IMR-90 (cell line): ENCODE measurements at regions not wholly inside any gene's neighbourhood (a gene's known extent, or its start where the extent isn't known, plus 50 kb on each side); places are given as distances from the start of the nearest gene placed in this dataset.

ENCODE experiments used
- ATAC-seq: fragments of 200-7000 bp; cut with Tn5 transposase; 2 replicates; pipeline ENCODE4 v1.9.1; 2020; ENCODE audit warnings: low read depth, mild to moderate bottlenecking, moderate library complexity
- BruUV-seq: library from RNA; stranded (reverse); fragments of 400-500 nt; replicated peaks from 2 replicates; lab custom pipeline; 2021; lab: Mats Ljungman, UMichigan
- CTCF ChIA-PET: fragments of 300-600 bp; formaldehyde crosslinking; extraction: SDS; loops from one replicate; lab custom pipeline; 2021; ENCODE audit warnings: antibody characterized with exemption; lab: Yijun Ruan, JAX
- POLR2A ChIA-PET: fragments of 300-600 bp; sonication (Branson Sonifier 250); formaldehyde crosslinking; loops from one replicate; lab custom pipeline; 2022; ENCODE audit warnings: antibody characterized with exemption; ENCODE audit not compliant: unreplicated experiment; lab: Charles Lee
- DNase-seq: peaks from one replicate; pipeline ENCODE4 v3.0.0; 2013
- H2AFZ ChIP-seq: replicated peaks from 2 replicates; pipeline ENCODE3; 2013; ENCODE audit warnings: low read length, mild to moderate bottlenecking; ENCODE audit not compliant: poor library complexity
- H2AK5ac ChIP-seq: 2 replicates; pipeline ENCODE4 v1.6.1; 2013; ENCODE audit warnings: low read depth, low read length, inconsistent platforms
- H2AK9ac ChIP-seq: replicated peaks from 2 replicates; pipeline ENCODE3; 2013; ENCODE audit warnings: mild to moderate bottlenecking, low read depth, low read length, moderate library complexity; ENCODE audit not compliant: poor library complexity
- H2BK120ac ChIP-seq: 2 replicates; pipeline ENCODE4 v1.6.1; 2013; ENCODE audit warnings: low read depth, low read length, inconsistent platforms
- H2BK15ac ChIP-seq: 3 replicates; pipeline ENCODE4 v1.6.1; 2013; ENCODE audit warnings: low read depth, low read length, inconsistent platforms
- H2BK20ac ChIP-seq: 2 replicates; pipeline ENCODE4 v1.6.1; 2013; ENCODE audit warnings: low read depth, mild to moderate bottlenecking, inconsistent platforms, low read length, moderate library complexity
- H2BK5ac ChIP-seq: 2 replicates; pipeline ENCODE4 v1.6.1; 2013; ENCODE audit warnings: mild to moderate bottlenecking, low read depth, low read length, inconsistent platforms; ENCODE audit not compliant: poor library complexity, severe bottlenecking
- H3K14ac ChIP-seq: replicated peaks from 2 replicates; pipeline ENCODE4 v1.6.1; 2013; ENCODE audit warnings: low read depth, low read length, inconsistent platforms
- H3K18ac ChIP-seq: 2 replicates; pipeline ENCODE4 v1.6.1; 2013; ENCODE audit warnings: low read depth, low read length, control low read depth
- H3K23ac ChIP-seq: 2 replicates; pipeline ENCODE4 v1.6.1; 2013; ENCODE audit warnings: low read depth, low read length, inconsistent platforms
- H3K27ac ChIP-seq: 2 replicates; pipeline ENCODE4 v1.5.1; 2013; ENCODE audit warnings: mild to moderate bottlenecking, control low read depth, low read length; ENCODE audit not compliant: insufficient read depth
- H3K27me3 ChIP-seq: 2 replicates; pipeline ENCODE4 v1.6.1; 2013; ENCODE audit warnings: low read length; ENCODE audit not compliant: control insufficient read depth, insufficient read depth
- H3K36me3 ChIP-seq: 2 replicates; pipeline ENCODE4 v1.6.1; 2013; ENCODE audit warnings: low read length, mixed read lengths; ENCODE audit not compliant: control insufficient read depth, insufficient read depth
- H3K4ac ChIP-seq: 2 replicates; pipeline ENCODE4 v1.6.1; 2013; ENCODE audit warnings: low read depth, low read length, inconsistent platforms
- H3K4me1 ChIP-seq: 2 replicates; pipeline ENCODE4 v1.6.1; 2013; ENCODE audit warnings: low read length, mixed read lengths; ENCODE audit not compliant: control insufficient read depth, insufficient read depth
- H3K4me2 ChIP-seq: 2 replicates; pipeline ENCODE4 v1.6.1; 2013; ENCODE audit warnings: low read depth, mild to moderate bottlenecking, control low read depth, low read length, moderate library complexity
- H3K4me3 ChIP-seq: 2 replicates; pipeline ENCODE4 v1.5.1; 2013; ENCODE audit warnings: low read depth, mild to moderate bottlenecking, control low read depth, low read length, moderate library complexity; ENCODE audit not compliant: insufficient read depth
- H3K56ac ChIP-seq: 2 replicates; pipeline ENCODE4 v1.6.1; 2013; ENCODE audit warnings: low read length, inconsistent platforms; ENCODE audit not compliant: insufficient read depth; ENCODE audit errors: extremely low read depth
- H3K79me1 ChIP-seq, 2 experiments: 2 replicates each; pipeline ENCODE4 v1.6.1; 2013; ENCODE audit warnings: low read length in 2 of 2, inconsistent platforms in 1 of 2, low read depth in 1 of 2
- H3K9ac ChIP-seq: 2 replicates; pipeline ENCODE4 v1.6.1; 2013; ENCODE audit warnings: low read depth, low read length, control low read depth
- H3K9me1 ChIP-seq: 2 replicates; pipeline ENCODE4 v1.6.1; 2013; ENCODE audit warnings: low read length, inconsistent platforms; ENCODE audit not compliant: insufficient read depth
- H3K9me3 ChIP-seq: 2 replicates; pipeline ENCODE4 v1.6.1; 2013; ENCODE audit warnings: low read length; ENCODE audit not compliant: control insufficient read depth, insufficient read depth
- H4K20me1 ChIP-seq: 2 replicates; pipeline ENCODE4 v1.6.1; 2013; ENCODE audit warnings: low read length, inconsistent platforms; ENCODE audit not compliant: insufficient read depth
- H4K5ac ChIP-seq: 2 replicates; pipeline ENCODE4 v1.6.1; 2013; ENCODE audit warnings: mild to moderate bottlenecking, low read depth, low read length, control low read depth
- H4K8ac ChIP-seq, 2 experiments: 2 replicates each; pipeline ENCODE4 v1.6.1; 2013; ENCODE audit warnings: low read depth in 2 of 2, low read length in 2 of 2, control low read depth in 1 of 2, inconsistent platforms in 1 of 2
- H4K91ac ChIP-seq: 2 replicates; pipeline ENCODE4 v1.6.1; 2013; ENCODE audit warnings: low read depth, low read length, inconsistent platforms; ENCODE audit not compliant: insufficient read depth
- BHLHE40 ChIP-seq: fragments of 150-350 bp; IDR thresholded peaks from 2 replicates; pipeline ENCODE4 v1.6.1; 2016; ENCODE audit warnings: mild to moderate bottlenecking, low read depth, low read length
- CHD1 ChIP-seq: IDR thresholded peaks from 2 replicates; pipeline ENCODE4 v1.6.1; 2012; ENCODE audit warnings: low read depth, low read length, improper control_type of control experiment
- CTCF ChIP-seq: conservative IDR thresholded peaks from 2 replicates; pipeline ENCODE4 v1.5.1; 2012; ENCODE audit warnings: mild to moderate bottlenecking, low read depth, low read length, improper control_type of control experiment
- ELK1 ChIP-seq: fragments of 150-350 bp; IDR thresholded peaks from 2 replicates; pipeline ENCODE4 v1.6.1; 2016; ENCODE audit warnings: low read depth, mild to moderate bottlenecking, low read length, moderate library complexity, borderline replicate concordance
- FOS ChIP-seq: fragments of 150-350 bp; IDR thresholded peaks from 2 replicates; pipeline ENCODE4 v1.6.1; 2016; ENCODE audit warnings: low read depth, low read length
- MAFK ChIP-seq: IDR thresholded peaks from 2 replicates; pipeline ENCODE4 v1.6.1; 2012; ENCODE audit warnings: low read depth, low read length, improper control_type of control experiment
- MXI1 ChIP-seq: IDR thresholded peaks from 2 replicates; pipeline ENCODE4 v1.6.1; 2012; ENCODE audit warnings: low read depth, mild to moderate bottlenecking, low read length, moderate library complexity, borderline replicate concordance
- NFE2L2 ChIP-seq: fragments of 150-350 bp; IDR thresholded peaks from 2 replicates; pipeline ENCODE4 v1.6.1; 2016; ENCODE audit warnings: low read depth, mild to moderate bottlenecking, low read length
- RAD21 ChIP-seq: IDR thresholded peaks from 2 replicates; pipeline ENCODE4 v1.6.1; 2012; ENCODE audit warnings: low read length, improper control_type of control experiment
- RCOR1 ChIP-seq: IDR thresholded peaks from 2 replicates; pipeline ENCODE4 v1.6.1; 2012; ENCODE audit warnings: mild to moderate bottlenecking, low read length, improper control_type of control experiment; ENCODE audit not compliant: insufficient replicate concordance
- SMC3 ChIP-seq: fragments of 150-350 bp; IDR thresholded peaks from 2 replicates; pipeline ENCODE4 v1.6.1; 2016; ENCODE audit warnings: low read depth, mild to moderate bottlenecking, antibody characterized with exemption, low read length, moderate library complexity
- USF2 ChIP-seq: fragments of 150-350 bp; IDR thresholded peaks from 2 replicates; pipeline ENCODE4 v1.6.1; 2017; ENCODE audit warnings: mild to moderate bottlenecking, antibody characterized with exemption, low read length, low read depth
- dilution Hi-C: fragments of 300-500 bp; cut with HindIII; formaldehyde crosslinking; loops from one replicate; pipeline ENCODE4 v1.14.3; 2018; ENCODE audit warnings: low sequenced_read_pairs; ENCODE audit not compliant: unreplicated experiment
- in situ Hi-C: fragments of 300-500 bp; cut with MboI; formaldehyde crosslinking; loops from 3 replicates; pipeline ENCODE4 v1.14.3; 2019; ENCODE audit warnings: low sequenced_read_pairs, inconsistent platforms, mixed read lengths
- intact Hi-C: fragments of 100-400 bp; cut with micrococcal nuclease; formaldehyde crosslinking; loops from 2 replicates; pipeline ENCODE4 v1.10.0; 2022

GRCh38 chr2:162934191-162934590 is 95.6 kb upstream of the KCNH7 start:
- Histone ChIP-seq H3K9me1 (no peaks in the 10 kb centered on the region), H4K20me1 (no peaks in the 10 kb centered on the region), H3K4me2 (no peak overlapping the region), H2BK120ac (no peak overlapping the region), H4K91ac (no peak overlapping the region), H4K8ac (no peak overlapping the region), H3K9me3 (peaks cover 9% of the 10 kb centered on the region; the same call in 1 of the 2 replicates), H3K18ac (no peak overlapping the region), H3K27me3 (no peaks in the 10 kb centered on the region), H3K14ac (no peak overlapping the region), H2AK5ac (no peak overlapping the region), H2AK9ac (no peak overlapping the region), H3K36me3 (no peaks in the 10 kb centered on the region), H3K23ac (no peak overlapping the region), H3K4me1 (no peaks in the 10 kb centered on the region), H3K4ac (no peak overlapping the region), H3K27ac (no peak overlapping the region), H3K79me1 (no peaks in the 10 kb centered on the region), H3K9ac (no peak overlapping the region), H3K56ac (no peak overlapping the region), H2BK15ac (no peak overlapping the region), H2AFZ (no peak overlapping the region), H3K4me3 (no peak overlapping the region), H2BK20ac (no peak overlapping the region), H2BK5ac (no peak overlapping the region), H4K5ac (no peak overlapping the region)
- dilution Hi-C loops (no loop called here), in situ Hi-C loops (no loop called here), intact Hi-C loops (no loop called here)
- BruUV-seq: no TSS peak
- ATAC-seq: no peak
- ChIA-PET CTCF (no interaction called here), POLR2A (no interaction called here)
- TF ChIP-seq CHD1: no peak
- no peak for TF ChIP-seq MAFK
- TF ChIP-seq ELK1: no peak
- TF ChIP-seq SMC3: no peak
- no peak for TF ChIP-seq CTCF
- no peak for TF ChIP-seq FOS
- no peak for TF ChIP-seq USF2
- TF ChIP-seq BHLHE40: no peak
- no peak for TF ChIP-seq RAD21
- TF ChIP-seq NFE2L2: no peak
- no peak for TF ChIP-seq RCOR1
- no peak for TF ChIP-seq MXI1
- no peak for DNase-seq
